HG03575 (cell line): ENCODE measurements at regions not wholly inside any gene's neighbourhood (a gene's known extent, or its start where the extent isn't known, plus 50 kb on each side); places are given as distances from the start of the nearest gene placed in this dataset.

Source experiments
- ATAC-seq: cut with Tn5 transposase; IDR thresholded peaks from one replicate; pipeline ENCODE4 v1.9.1; 2021; ENCODE audit not compliant: unreplicated experiment, insufficient number of reproducible peaks, low FRiP score; ENCODE audit errors: extremely low read depth

- no peak for ATAC-seq
Observed at GRCh38 chr4:17310269-17310652, 201.6 kb downstream of the QDPR start.

- ATAC-seq = no peak
Observed at GRCh38 chr4:17309567-17310268, 202.2 kb downstream of the QDPR start.

- no peak for ATAC-seq
Observed at GRCh38 chr4:17301869-17302268, 210.0 kb downstream of the QDPR start.

- no peak for ATAC-seq
Observed at GRCh38 chr4:17301266-17301665, 210.6 kb downstream of the QDPR start.

- no peak for ATAC-seq
Observed at GRCh38 chr4:17296921-17297890, 214.7 kb downstream of the QDPR start.

GRCh38 chr4:17293901-17294300 is 218.0 kb downstream of the QDPR start:
- no peak for ATAC-seq

GRCh38 chr4:17288151-17288550 is 223.7 kb downstream of the QDPR start:
- no peak for ATAC-seq

- no peak for ATAC-seq
Observed at GRCh38 chr4:17286752-17287460, 225.0 kb downstream of the QDPR start.

- no peak for ATAC-seq
Observed at GRCh38 chr4:17285747-17286146, 226.1 kb downstream of the QDPR start.

GRCh38 chr4:17284323-17285175 is 227.3 kb downstream of the QDPR start:
- ATAC-seq = no peak

GRCh38 chr4:17283832-17284231 is 228.1 kb downstream of the QDPR start:
- no peak for ATAC-seq

- no peak for ATAC-seq
Observed at GRCh38 chr4:17283251-17283650, 228.6 kb downstream of the QDPR start.

- ATAC-seq = no peak
Observed at GRCh38 chr4:17280261-17281018, 231.4 kb downstream of the QDPR start.

GRCh38 chr4:17276776-17277175 is 235.1 kb downstream of the QDPR start:
- ATAC-seq = no peak

GRCh38 chr4:17275836-17276235 is 236.1 kb downstream of the QDPR start:
- no peak for ATAC-seq

GRCh38 chr4:17273047-17273446 is 238.8 kb downstream of the QDPR start:
- ATAC-seq = no peak

GRCh38 chr4:17272154-17272553 is 239.7 kb downstream of the QDPR start:
- no peak for ATAC-seq

GRCh38 chr4:17265653-17266052 is 246.2 kb downstream of the QDPR start:
- no peak for ATAC-seq
